Heart left ventricle (tissue), 16 donors: ENCODE measurements at regions not wholly inside any gene's neighbourhood (a gene's known extent, or its start where the extent isn't known, plus 50 kb on each side); places are given as distances from the start of the nearest gene placed in this dataset.

ENCODE experiments used
- ATAC-seq, 4 donors: fragments of 200-7000 bp; cut with Tn5 transposase; one replicate each; pipeline ENCODE4 v1.9.1; 2020 to 2022; ENCODE audit warnings: moderate library complexity in 4 of 4, mild to moderate bottlenecking in 3 of 4, moderate number of reproducible peaks in 1 of 4
- DNase-seq, 5 donors: peaks; one replicate each; pipeline ENCODE4 v3.0.0-alpha.2; 2020
- H3K27ac ChIP-seq, 12 donors: fragments of 200-600 bp; sonication (generic) in 4 of 12; one replicate each; pipeline versions ENCODE4 v1.5.0 to v1.8.0; 2016 to 2022; ENCODE audit warnings: mild to moderate bottlenecking in 2 of 12
- H3K27me3 ChIP-seq, 9 donors: fragments of 200-600 bp; sonication (generic) in 2 of 9; one replicate each; pipeline versions ENCODE4 v1.5.1 to v1.8.0; 2016 to 2022; ENCODE audit warnings: mild to moderate bottlenecking in 3 of 9
- H3K36me3 ChIP-seq, 9 donors: fragments of 200-600 bp; sonication (generic) in 2 of 9; one replicate each; pipeline versions ENCODE4 v1.5.0 to v1.8.0; 2018 to 2022; ENCODE audit warnings: mild to moderate bottlenecking in 2 of 9
- H3K4me1 ChIP-seq, 12 donors: fragments of 200-600 bp; sonication (generic) in 4 of 12; one replicate each; pipeline versions ENCODE4 v1.5.0 to v1.8.0; 2016 to 2022; ENCODE audit warnings: mild to moderate bottlenecking in 3 of 12
- H3K4me3 ChIP-seq, 12 donors: fragments of 200-600 bp; sonication (generic) in 4 of 12; one replicate each; pipeline versions ENCODE4 v1.5.0 to v1.8.0; 2017 to 2022; ENCODE audit warnings: mild to moderate bottlenecking in 9 of 12, moderate library complexity in 4 of 12
- H3K9me3 ChIP-seq, 12 donors: fragments of 200-600 bp; sonication (generic) in 4 of 12; one replicate each; pipeline versions ENCODE4 v1.5.0 to v1.8.0; 2016 to 2022; ENCODE audit warnings: mild to moderate bottlenecking in 1 of 12
- POLR2A ChIP-seq, 2 donors: fragments of 450-650 bp; IDR thresholded peaks; one replicate each; pipeline ENCODE4 v1.6.1; 2017; ENCODE audit warnings: antibody characterized with exemption in 2 of 2, mild to moderate bottlenecking in 2 of 2, moderate library complexity in 2 of 2
- WGBS, 4 donors: extraction: QIAGEN DNeasy Blood & Tissue Kit in 2 of 4; methylation state at CpG; one replicate each; pipeline versions ENCODE4 v1.1.5 to v1.1.7; 2013 to 2018; 5-methylcytosine and 5-hydroxymethylcytosine counted together
- intact Hi-C, 10 donors: fragments of 100-400 bp; cut with DNase I; formaldehyde crosslinking; loops; one replicate each; pipeline versions ENCODE4 v1.11.1 to v1.14.2; 2022
- TF ChIP-seq, protein P1 (sequence below), 12 donors: fragments of 200-600 bp; sonication (generic) in 4 of 12; IDR thresholded peaks; one replicate each; pipeline versions ENCODE4 v1.5.0 to v1.8.0; 2018 to 2022; ENCODE audit warnings: antibody characterized with exemption in 12 of 12, mild to moderate bottlenecking in 5 of 12
- donor health status: ischemic (EF 13 %, LVEDD 7.1; RV severe dilation, severe dysfunction).
- donor health status: healthy with polysubstance abuse.
- donor health status: DM: no; HTN: yes; CAD: no.
- donor health status: DM: no; HTN: no; CAD: no.
- donor health status: ischemic (EF 25% LVEDD 6.9; RV normal size, moderate dysfunction).
- donor health status: ischemic (EF 25% LVEDD 5.7; RV mildly dilated, moderate dysfunction).
- donor health status: healthy.
- donor health status: DM: yes; HTN: yes; CAD: no.
- donor health status: ischemic (EF 35%, LVEDD 5.7; RV mildly dilated, moderate dysfunction).
- donor health status: nonischemic (EF 11% LVEDD 7.7; RV severe dilation, severe dysfunction).
- donor health status: DM: yes; HTN: yes; CAD: no.
- donor health status: PGD.
- donor health status: ischemic (EF 29% LVEDD 5.4; RV normal size, mild dysfunction).
- donor health status: nonischemic (EF 23%, LVEDD 6.1; RV moderate dilation, normal function).

DNA sequence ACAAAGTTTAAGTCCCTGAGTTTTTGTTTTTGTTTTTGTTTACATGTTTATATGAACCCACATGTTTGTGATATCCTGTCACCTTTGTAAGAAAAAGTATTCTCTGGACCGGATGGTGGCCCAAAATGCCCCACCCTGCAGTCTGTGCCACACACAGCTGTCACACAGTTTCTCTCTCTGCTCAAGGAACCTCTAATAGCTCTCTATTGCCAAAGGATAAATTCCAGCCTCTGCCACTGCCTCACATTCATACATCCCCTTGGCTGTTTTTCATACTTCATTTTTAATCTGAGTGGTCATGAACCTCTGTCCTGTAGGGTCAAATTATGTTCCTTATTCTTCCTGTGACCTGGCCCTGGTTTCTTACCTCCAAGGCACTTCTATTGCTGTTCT lies 520.3 kb upstream of the CDH5 start:
- Histone ChIP-seq H3K4me3 (no peak overlapping the region), H3K9me3 (peaks cover 0 to 5% (median 0%) of the 10 kb centered on the region in 12 donors), H3K36me3 (no peaks in the 10 kb centered on the region), H3K27ac (no peak overlapping the region), H3K4me1 (no peaks in the 10 kb centered on the region), H3K27me3 (no peaks in the 10 kb centered on the region)
- intact Hi-C loops = no loop called here
- TF ChIP-seq, protein P1, sequence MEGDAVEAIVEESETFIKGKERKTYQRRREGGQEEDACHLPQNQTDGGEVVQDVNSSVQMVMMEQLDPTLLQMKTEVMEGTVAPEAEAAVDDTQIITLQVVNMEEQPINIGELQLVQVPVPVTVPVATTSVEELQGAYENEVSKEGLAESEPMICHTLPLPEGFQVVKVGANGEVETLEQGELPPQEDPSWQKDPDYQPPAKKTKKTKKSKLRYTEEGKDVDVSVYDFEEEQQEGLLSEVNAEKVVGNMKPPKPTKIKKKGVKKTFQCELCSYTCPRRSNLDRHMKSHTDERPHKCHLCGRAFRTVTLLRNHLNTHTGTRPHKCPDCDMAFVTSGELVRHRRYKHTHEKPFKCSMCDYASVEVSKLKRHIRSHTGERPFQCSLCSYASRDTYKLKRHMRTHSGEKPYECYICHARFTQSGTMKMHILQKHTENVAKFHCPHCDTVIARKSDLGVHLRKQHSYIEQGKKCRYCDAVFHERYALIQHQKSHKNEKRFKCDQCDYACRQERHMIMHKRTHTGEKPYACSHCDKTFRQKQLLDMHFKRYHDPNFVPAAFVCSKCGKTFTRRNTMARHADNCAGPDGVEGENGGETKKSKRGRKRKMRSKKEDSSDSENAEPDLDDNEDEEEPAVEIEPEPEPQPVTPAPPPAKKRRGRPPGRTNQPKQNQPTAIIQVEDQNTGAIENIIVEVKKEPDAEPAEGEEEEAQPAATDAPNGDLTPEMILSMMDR (IDR thresholded peaks at IDR 0.05) = no peak
- no peak for TF ChIP-seq POLR2A (IDR thresholded peaks at IDR 0.05)
- no peak for ATAC-seq
- 65 to 81% (median 80%) methylated on average over 1 of the region's 1 CpG for WGBS, 4 donors
- no peak for DNase-seq

DNA sequence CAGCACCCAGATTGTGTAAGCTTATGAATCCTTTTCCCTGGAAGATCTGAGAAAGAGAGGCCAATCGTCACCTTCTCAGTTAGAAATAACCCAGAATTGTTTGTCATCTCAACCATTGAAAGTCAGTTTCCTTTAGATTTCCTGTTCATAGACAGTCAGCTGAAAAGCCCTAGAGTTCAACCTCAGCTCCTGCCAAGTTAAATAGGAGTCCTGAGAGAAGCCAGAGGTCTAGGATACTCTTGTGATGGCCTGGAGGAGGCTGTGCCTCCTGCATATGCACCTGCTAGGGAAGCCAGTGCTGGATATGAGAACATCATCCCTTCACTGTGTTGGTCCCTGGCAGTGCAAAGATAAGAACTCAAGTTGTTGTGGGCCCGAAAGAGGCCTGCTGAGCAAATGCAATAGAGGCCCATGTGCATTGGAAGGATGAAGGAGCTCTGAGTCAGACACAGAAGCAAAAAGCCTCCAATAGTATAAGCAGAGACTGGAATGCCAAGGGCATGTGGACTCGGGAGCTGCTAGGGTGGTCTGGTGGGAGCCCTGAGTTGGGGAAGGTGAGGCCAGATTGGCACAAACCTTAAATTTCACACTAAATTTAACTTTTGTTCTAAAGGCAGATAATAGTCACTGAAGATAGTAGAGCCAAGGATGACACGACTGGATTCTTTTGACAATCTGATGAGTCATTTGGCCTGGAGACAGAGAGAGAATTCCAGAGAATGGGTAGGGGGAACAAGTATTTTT lies 520.9 kb upstream of the CDH5 start:
- 57 to 77% (median 74%) methylated on average over 4 of the region's 4 CpGs for WGBS, 4 donors
- no peaks in the 10 kb centered on the region for H3K36me3 ChIP-seq
- no peaks in the 10 kb centered on the region for H3K27me3 ChIP-seq
- TF ChIP-seq POLR2A (IDR thresholded peaks at IDR 0.05) = no peak
- TF ChIP-seq, protein P1 (IDR thresholded peaks at IDR 0.05) = no peak
- no peak for ATAC-seq
- intact Hi-C loops = no loop called here
- no peaks in the 10 kb centered on the region for H3K4me1 ChIP-seq
- peaks cover 0 to under 1% (median 0%) of the 10 kb centered on the region in 12 donors for H3K9me3 ChIP-seq
- H3K4me3 ChIP-seq = no peak overlapping the region
- no peak overlapping the region for H3K27ac ChIP-seq
- DNase-seq = no peak

DNA sequence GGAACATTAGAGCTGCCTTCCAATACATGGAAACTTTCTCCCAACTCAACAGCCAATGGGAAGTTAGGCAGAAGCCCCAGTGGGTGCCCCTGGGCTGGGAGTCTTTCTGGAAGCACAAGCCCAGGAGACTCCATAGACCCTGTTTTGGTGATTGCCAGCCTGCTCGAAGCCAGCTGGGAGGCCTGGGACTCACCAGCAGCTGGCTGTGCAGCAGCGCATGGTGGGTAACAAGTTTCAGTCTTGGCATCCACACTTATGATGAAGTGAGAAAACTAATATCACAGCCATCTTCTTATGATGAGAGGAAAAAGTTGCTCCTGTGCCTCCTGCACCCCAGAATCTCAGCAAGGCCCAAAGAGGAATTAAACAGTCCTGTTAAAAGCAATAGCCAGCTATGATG lies 522.5 kb upstream of the CDH5 start:
- no peaks in the 10 kb centered on the region for H3K27me3 ChIP-seq
- 70 to 100% (median 82%) methylated on average over 1 to 2 of the region's 2 CpGs for WGBS, 4 donors
- ATAC-seq = no peak
- no peaks in the 10 kb centered on the region for H3K4me1 ChIP-seq
- TF ChIP-seq POLR2A (IDR thresholded peaks at IDR 0.05) = no peak
- TF ChIP-seq, protein P1 (IDR thresholded peaks at IDR 0.05) = no peak
- intact Hi-C loops = no loop called here
- H3K36me3 ChIP-seq = no peaks in the 10 kb centered on the region
- no peak for DNase-seq
- H3K9me3 ChIP-seq = no peaks in the 10 kb centered on the region
- no peak overlapping the region for H3K4me3 ChIP-seq
- no peak overlapping the region for H3K27ac ChIP-seq

DNA sequence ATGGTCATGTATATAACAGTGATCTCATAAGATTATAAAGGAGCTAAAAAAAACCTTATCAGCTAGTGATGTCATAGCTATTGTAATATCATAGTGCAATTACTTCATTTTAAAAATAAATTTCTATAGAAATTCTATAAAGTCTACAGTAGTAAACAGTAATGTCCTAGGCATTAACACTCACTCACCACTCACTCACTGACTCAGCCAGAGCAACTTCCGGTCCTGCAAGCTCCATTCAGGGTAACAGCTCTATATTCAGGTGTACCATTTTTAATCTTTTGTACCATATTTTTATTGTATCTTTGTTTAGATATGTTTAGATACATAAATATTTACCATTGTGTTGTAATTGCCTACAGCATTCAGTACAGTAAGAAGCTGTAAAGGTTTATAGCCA lies 524.4 kb upstream of the CDH5 start:
- no peak for TF ChIP-seq POLR2A (IDR thresholded peaks at IDR 0.05)
- TF ChIP-seq, protein P1 (IDR thresholded peaks at IDR 0.05) = no peak
- no peaks in the 10 kb centered on the region for H3K4me1 ChIP-seq
- H3K27me3 ChIP-seq = no peaks in the 10 kb centered on the region
- H3K9me3 ChIP-seq = no peaks in the 10 kb centered on the region
- ATAC-seq (no peak), DNase-seq (no peak)
- intact Hi-C loops = no loop called here
- H3K4me3 ChIP-seq = no peak overlapping the region
- no peaks in the 10 kb centered on the region for H3K36me3 ChIP-seq
- WGBS, 4 donors = 73 to 83% (median 79%) methylated on average over 1 of the region's 1 CpG
- no peak overlapping the region for H3K27ac ChIP-seq
